Smooth muscle cell (in vitro differentiated cells): ENCODE measurements at regions not wholly inside any gene's neighbourhood (a gene's known extent, or its start where the extent isn't known, plus 50 kb on each side); places are given as distances from the start of the nearest gene placed in this dataset.

Experiments
- DNase-seq: peaks from one replicate; lab custom pipeline; 2025; ENCODE audit not compliant: unreplicated experiment; lab: John Stamatoyannopoulos, UW
- H2AFZ ChIP-seq: fragments of 200-600 bp; sonication (generic); 2 replicates; pipeline ENCODE4 v1.6.0; 2016; ENCODE audit warnings: antibody characterized with exemption, low read depth, mild to moderate bottlenecking
- H3F3A ChIP-seq: fragments of 200-600 bp; sonication (generic); 2 replicates; pipeline ENCODE4 v1.6.0; 2017; ENCODE audit warnings: antibody characterized with exemption, low read depth
- H3K27ac ChIP-seq: fragments of 200-600 bp; sonication (generic); 2 replicates; pipeline ENCODE4 v1.5.1; 2016; ENCODE audit warnings: low read depth, mild to moderate bottlenecking
- H3K27me3 ChIP-seq: fragments of 200-600 bp; sonication (generic); 2 replicates; pipeline ENCODE4 v1.6.1; 2016; ENCODE audit warnings: low read depth, mild to moderate bottlenecking
- H3K36me3 ChIP-seq: fragments of 200-600 bp; sonication (generic); 2 replicates; pipeline ENCODE4 v1.5.1; 2016; ENCODE audit warnings: low read depth
- H3K4me1 ChIP-seq: fragments of 200-600 bp; sonication (generic); 2 replicates; pipeline ENCODE4 v1.5.1; 2016; ENCODE audit warnings: low read depth
- H3K4me2 ChIP-seq: fragments of 200-600 bp; sonication (generic); 2 replicates; pipeline ENCODE4 v1.6.0; 2016; ENCODE audit warnings: mild to moderate bottlenecking
- H3K4me3 ChIP-seq: fragments of 200-600 bp; sonication (generic); 2 replicates; pipeline ENCODE4 v1.5.1; 2016; ENCODE audit warnings: mild to moderate bottlenecking
- H3K79me2 ChIP-seq: fragments of 200-600 bp; sonication (generic); 2 replicates; pipeline ENCODE4 v1.6.0; 2016; ENCODE audit warnings: low read depth, mild to moderate bottlenecking
- H3K9ac ChIP-seq: fragments of 200-600 bp; sonication (generic); 2 replicates; pipeline ENCODE4 v1.6.0; 2016; ENCODE audit warnings: low read depth
- H3K9me3 ChIP-seq: fragments of 200-600 bp; sonication (generic); replicated peaks from 2 replicates; pipeline ENCODE4 v1.5.1; 2016; ENCODE audit warnings: low read depth
- H4K20me1 ChIP-seq: fragments of 200-600 bp; sonication (generic); 2 replicates; pipeline ENCODE4 v1.6.0; 2016; ENCODE audit warnings: low read depth
- CTCF ChIP-seq: fragments of 200-600 bp; sonication (generic); IDR thresholded peaks from 2 replicates; pipeline ENCODE4 v1.5.1; 2017; ENCODE audit warnings: borderline replicate concordance, mild to moderate bottlenecking, antibody characterized with exemption; ENCODE audit not compliant: insufficient read depth, poor library complexity, severe bottlenecking
- WGBS: methylation state at CpG from one replicate; pipeline ENCODE4 v1.1.7; 2016; ENCODE audit warnings: low lambda C conversion rate; 5-methylcytosine and 5-hydroxymethylcytosine counted together

- H3F3A ChIP-seq, result no peaks in the 10 kb centered on the region
- no peaks in the 10 kb centered on the region for H3K27me3 ChIP-seq
- TF ChIP-seq CTCF, result no peak
- H3K79me2 ChIP-seq, result no peaks in the 10 kb centered on the region
- DNase-seq, result no peak
- H4K20me1 ChIP-seq, result no peaks in the 10 kb centered on the region
- H3K27ac ChIP-seq, result no peak overlapping the region
- H3K4me1 ChIP-seq, result no peaks in the 10 kb centered on the region
- H3K4me2 ChIP-seq, result no peak overlapping the region
- H3K36me3 ChIP-seq, result no peaks in the 10 kb centered on the region
- no peaks in the 10 kb centered on the region for H3K9me3 ChIP-seq
- no peak overlapping the region for H2AFZ ChIP-seq
- H3K9ac ChIP-seq, result no peak overlapping the region
- WGBS, result 96% methylated on average over 1 of the region's 1 CpG
- no peak overlapping the region for H3K4me3 ChIP-seq
These were observed 795.9 kb upstream of the IGFBP3 start for GRCh38 chr7:46716926-46717325.

GRCh38 chr7:46715579-46715978, 794.5 kb upstream of the IGFBP3 start:
- no peaks in the 10 kb centered on the region for H3K27me3 ChIP-seq
- no peaks in the 10 kb centered on the region for H3K4me1 ChIP-seq
- no peaks in the 10 kb centered on the region for H3K9me3 ChIP-seq
- 97% methylated on average over 1 of the region's 1 CpG for WGBS
- TF ChIP-seq CTCF, result no peak
- H3K9ac ChIP-seq, result no peak overlapping the region
- H3K4me2 ChIP-seq, result no peak overlapping the region
- no peaks in the 10 kb centered on the region for H3K36me3 ChIP-seq
- H3K27ac ChIP-seq, result no peak overlapping the region
- H3K79me2 ChIP-seq, result no peaks in the 10 kb centered on the region
- H3F3A ChIP-seq, result no peaks in the 10 kb centered on the region
- H2AFZ ChIP-seq, result no peak overlapping the region
- DNase-seq, result no peak
- no peak overlapping the region for H3K4me3 ChIP-seq
- H4K20me1 ChIP-seq, result no peaks in the 10 kb centered on the region

- Histone ChIP-seq H2AFZ (no peak overlapping the region), H3K9me3 (no peaks in the 10 kb centered on the region), H3K79me2 (no peaks in the 10 kb centered on the region), H3K4me1 (no peaks in the 10 kb centered on the region), H3K36me3 (no peaks in the 10 kb centered on the region), H3F3A (no peaks in the 10 kb centered on the region), H4K20me1 (no peaks in the 10 kb centered on the region), H3K27ac (no peak overlapping the region), H3K27me3 (no peaks in the 10 kb centered on the region), H3K4me3 (no peak overlapping the region), H3K9ac (no peak overlapping the region), H3K4me2 (no peak overlapping the region)
- no peak for DNase-seq
- TF ChIP-seq CTCF, result no peak
These were observed 793.8 kb upstream of the IGFBP3 start for GRCh38 chr7:46714904-46715303.

GRCh38 chr7:46713868-46714596, 793.0 kb upstream of the IGFBP3 start:
- Histone ChIP-seq H3K4me3 (no peak overlapping the region), H3K36me3 (no peaks in the 10 kb centered on the region), H3K4me1 (no peaks in the 10 kb centered on the region), H3F3A (no peaks in the 10 kb centered on the region), H3K4me2 (no peak overlapping the region), H3K27me3 (no peaks in the 10 kb centered on the region), H3K9me3 (no peaks in the 10 kb centered on the region), H3K27ac (no peak overlapping the region), H2AFZ (no peak overlapping the region), H4K20me1 (no peaks in the 10 kb centered on the region), H3K79me2 (no peaks in the 10 kb centered on the region), H3K9ac (no peak overlapping the region)
- TF ChIP-seq CTCF, result no peak
- WGBS, result 90% methylated on average over 4 of the region's 4 CpGs
- no peak for DNase-seq
